ENCODE measurements at regions not wholly inside any gene's neighbourhood (a gene's known extent, or its start where the extent isn't known, plus 50 kb on each side); places are given as distances from the start of the nearest gene placed in this dataset.

DNA sequence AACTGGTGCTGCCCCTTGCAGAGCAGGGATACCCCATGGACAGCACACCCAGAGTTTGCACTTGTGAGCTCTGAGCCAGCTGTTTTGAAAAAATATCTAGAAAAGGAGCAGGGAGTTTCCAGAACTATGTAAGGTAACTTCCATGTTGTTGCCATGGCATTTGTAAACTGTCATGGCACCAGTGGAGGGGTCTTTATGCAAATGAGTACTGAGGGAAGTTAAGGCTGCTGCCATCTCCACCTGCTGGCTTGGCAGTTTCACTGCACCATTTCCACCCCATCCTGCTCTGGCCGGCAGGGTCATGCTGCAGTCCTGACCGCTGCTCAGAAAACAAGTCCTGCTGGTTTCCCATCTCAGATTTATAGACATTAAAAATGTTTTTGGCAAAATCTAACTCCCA lies 52.3 kb upstream of the SNTG2 start:
- no peak for DNase-seq

DNA sequence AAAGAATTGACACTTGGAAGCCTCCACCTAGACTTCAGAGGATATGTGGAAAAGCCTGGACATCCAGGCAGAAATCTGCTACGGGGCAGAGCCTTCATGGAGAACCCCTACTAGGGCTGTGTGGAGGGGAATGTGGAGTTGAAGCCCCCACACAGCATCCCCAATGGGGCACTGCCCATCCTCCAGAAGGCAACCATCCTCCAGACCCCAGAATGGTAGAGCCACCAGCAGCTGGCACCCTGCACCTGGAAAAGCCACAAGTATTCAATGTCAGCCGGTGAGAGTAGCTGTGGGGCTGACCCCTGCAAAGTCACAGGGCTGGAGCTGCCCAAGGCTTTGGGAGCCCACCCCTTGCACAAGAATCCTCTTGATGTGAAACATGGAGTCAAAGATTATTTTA lies 53.6 kb upstream of the SNTG2 start:
- no peak for DNase-seq

- DNase-seq: no peak
These were observed 57.3 kb upstream of the SNTG2 start for GRCh38 chr2:893311-893710.

- DNase-seq: no peak
These were observed 57.8 kb upstream of the SNTG2 start for GRCh38 chr2:892892-893291.

- DNase-seq: no peak
These were observed 58.2 kb upstream of the SNTG2 start for GRCh38 chr2:892401-892800.

- no peak for DNase-seq
These were observed 58.9 kb upstream of the SNTG2 start for GRCh38 chr2:891734-892133.

DNA sequence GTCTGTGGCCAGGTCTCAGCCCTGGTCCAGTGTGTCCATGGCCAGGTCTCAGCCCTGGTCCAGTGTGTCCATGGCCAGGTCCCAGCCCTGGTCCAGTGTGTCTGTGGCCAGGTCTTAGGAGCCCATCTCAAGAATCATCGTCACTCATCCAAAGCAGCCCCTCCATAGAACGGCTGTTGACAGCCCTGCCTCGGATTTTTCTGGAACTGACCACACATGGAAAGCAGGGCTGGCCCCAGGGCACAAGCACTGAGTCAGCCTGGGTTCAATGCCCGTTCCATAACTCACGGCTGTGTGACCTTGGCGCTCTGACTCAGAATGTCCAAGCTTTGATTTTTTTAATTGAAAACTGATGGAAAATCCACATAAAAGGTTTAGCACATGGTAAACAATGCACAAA lies 59.9 kb upstream of the SNTG2 start:
- DNase-seq: no peak

GRCh38 chr2:890214-890613 lies 60.4 kb upstream of the SNTG2 start:
- no peak for DNase-seq

GRCh38 chr2:888906-889566 lies 61.6 kb upstream of the SNTG2 start:
- no peak for DNase-seq

GRCh38 chr2:888211-888801 lies 62.3 kb upstream of the SNTG2 start:
- DNase-seq: no peak

- DNase-seq: no peak
These were observed 63.0 kb upstream of the SNTG2 start for GRCh38 chr2:887639-888038.

DNA sequence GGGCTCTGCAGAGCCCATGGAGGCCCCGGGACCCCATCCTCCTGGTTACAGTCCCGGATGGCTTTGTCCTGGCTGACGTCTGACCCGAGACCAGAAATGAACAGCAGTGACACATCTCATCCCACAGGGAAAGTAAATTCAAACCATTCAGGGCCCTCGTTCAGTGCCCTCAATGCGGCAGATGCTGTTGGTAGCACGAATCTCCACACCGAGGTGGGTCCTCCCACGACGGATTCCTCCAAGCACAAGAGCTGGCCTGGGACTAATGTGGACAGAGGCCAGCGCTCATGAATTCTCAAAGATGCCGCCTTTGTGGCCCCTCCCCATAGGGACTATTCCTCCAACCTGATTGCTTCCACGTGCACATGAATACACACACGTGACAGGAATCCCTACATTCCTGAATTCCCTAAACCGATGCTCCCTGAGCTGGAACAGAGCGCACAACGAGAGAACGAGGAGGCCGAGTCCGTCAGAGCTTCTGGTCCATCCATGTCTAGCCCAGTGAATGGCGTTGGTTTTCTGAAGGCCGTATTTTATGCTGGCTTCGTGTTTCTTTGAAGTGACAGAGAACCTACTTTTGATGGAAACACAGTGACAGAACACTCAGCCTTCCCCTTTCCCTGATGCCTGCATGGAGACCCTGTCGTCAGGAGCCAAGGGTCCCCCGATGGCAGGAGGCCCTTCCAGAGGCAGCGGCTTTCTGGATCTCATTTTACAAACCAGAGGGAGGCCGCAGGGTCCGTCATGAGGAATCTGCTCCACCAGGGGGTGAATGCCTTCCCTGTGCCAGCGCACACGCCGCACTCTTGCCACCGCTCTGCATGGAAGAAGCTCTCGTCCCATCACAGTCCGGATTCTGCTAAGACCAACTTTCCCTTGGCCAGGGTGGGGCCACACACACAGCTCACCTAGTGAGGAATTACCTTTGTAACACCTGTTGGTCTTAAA lies 64.3 kb upstream of the SNTG2 start:
- DNase-seq: no peak

DNA sequence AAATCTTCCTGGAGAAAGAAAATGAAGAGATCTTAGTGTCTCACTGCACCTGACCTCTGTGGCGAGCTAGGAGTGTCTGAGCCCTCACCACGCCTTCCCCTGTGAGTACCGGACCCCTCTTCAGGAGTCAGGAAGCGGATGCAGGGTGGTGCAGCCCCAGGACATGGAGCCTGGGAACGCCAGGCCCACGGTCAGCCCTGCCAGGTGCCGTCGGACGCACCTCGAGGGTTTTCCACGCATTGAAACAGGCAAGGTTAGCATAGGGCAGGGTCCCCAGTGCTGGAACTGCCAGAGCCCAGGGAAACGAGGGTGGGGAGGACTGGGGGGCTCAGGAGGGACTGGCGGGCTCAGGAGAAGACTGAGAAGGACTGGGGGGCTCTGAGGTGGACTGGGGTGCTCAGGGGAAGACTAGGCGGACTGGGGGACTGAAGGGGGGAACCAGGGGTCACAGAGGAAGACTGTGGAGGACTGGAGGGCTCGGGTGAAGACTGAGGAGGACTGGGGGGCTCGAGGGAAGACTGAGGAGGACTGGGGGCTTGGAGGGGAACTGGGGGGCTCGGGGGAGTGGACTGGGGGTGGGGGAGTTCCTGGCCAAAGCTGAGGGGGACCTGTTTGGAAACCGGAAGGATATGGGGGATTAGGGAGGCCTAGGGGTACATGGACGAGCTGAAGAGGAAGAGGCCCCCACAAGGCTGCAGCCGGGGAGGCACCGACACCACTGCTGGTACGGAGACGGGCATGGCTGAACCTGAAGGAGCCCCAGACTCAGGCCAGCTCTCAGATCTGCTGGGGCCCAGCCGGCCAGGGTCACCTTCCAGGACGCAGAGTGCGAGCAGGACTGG lies 65.2 kb upstream of the SNTG2 start:
- no peak for DNase-seq

GRCh38 chr2:883803-884748 lies 66.6 kb upstream of the SNTG2 start:
- DNase-seq: no peak

GRCh38 chr2:883260-883802 lies 67.3 kb upstream of the SNTG2 start:
- DNase-seq: no peak

- DNase-seq: no peak
These were observed 69.3 kb upstream of the SNTG2 start for GRCh38 chr2:881204-881918.

DNA sequence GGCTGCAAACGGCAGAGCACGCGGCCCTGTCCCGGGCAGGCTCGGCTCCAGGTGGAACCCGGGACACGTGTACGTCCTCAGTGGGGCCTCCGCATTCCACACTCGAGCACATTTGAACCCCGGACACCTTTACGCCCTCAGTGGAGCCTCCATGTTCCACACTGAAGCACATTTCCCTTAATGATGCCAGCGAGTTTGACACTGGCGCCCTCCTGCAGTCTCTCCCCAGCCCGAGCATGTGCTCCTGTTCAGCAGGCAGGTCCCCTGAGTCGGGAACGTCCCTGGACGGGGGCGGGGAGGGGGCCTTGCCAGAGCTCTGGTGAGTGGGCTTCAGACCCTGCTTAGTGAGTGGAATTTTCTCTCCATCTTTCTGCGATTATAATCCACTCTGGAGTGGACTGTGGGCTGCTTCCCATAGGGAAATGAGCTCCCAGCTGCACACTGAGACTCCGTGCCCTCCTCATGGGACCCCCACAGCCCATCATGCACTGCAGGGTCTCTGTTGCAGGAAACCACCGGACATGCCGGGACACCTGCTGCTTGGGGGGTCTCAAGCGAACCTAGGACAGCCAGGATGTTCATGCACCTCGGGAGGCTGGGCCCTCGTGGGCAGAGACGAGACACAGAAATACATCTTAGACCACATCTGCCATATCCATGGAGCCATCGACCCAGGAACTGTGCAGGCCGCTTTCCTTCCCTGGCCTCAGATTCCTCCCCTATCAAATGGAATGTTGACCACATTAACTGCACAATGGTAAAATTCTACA lies 70.3 kb upstream of the SNTG2 start:
- no peak for DNase-seq

- no peak for DNase-seq
These were observed 71.1 kb upstream of the SNTG2 start for GRCh38 chr2:879540-879939.

GRCh38 chr2:878245-878930 lies 72.3 kb upstream of the SNTG2 start:
- no peak for DNase-seq
